HL-60 (cell line): ENCODE measurements at regions not wholly inside any gene's neighbourhood (a gene's known extent, or its start where the extent isn't known, plus 50 kb on each side); places are given as distances from the start of the nearest gene placed in this dataset.
"Not testable (repeated sequence)": the region's sequence is repeated elsewhere in the genome, so short reads cannot be mapped to it uniquely, and the experiment has no call there.

Source experiments
- CTCF ChIP-seq: IDR thresholded peaks from one replicate; pipeline ENCODE4 v1.5.1; 2011; ENCODE audit warnings: low read length, control low read depth, inconsistent platforms; ENCODE audit not compliant: insufficient read depth
- GABPA ChIP-seq: IDR thresholded peaks from 2 replicates; pipeline ENCODE4 v1.6.1; 2012; ENCODE audit warnings: low read depth
- POLR2AphosphoS5 ChIP-seq: IDR thresholded peaks from 2 replicates; pipeline ENCODE4 v1.6.1; 2012; ENCODE audit warnings: low read depth
- REST ChIP-seq: IDR thresholded peaks from 2 replicates; pipeline ENCODE4 v1.6.1; 2012; ENCODE audit warnings: low read depth; ENCODE audit not compliant: insufficient replicate concordance

DNA sequence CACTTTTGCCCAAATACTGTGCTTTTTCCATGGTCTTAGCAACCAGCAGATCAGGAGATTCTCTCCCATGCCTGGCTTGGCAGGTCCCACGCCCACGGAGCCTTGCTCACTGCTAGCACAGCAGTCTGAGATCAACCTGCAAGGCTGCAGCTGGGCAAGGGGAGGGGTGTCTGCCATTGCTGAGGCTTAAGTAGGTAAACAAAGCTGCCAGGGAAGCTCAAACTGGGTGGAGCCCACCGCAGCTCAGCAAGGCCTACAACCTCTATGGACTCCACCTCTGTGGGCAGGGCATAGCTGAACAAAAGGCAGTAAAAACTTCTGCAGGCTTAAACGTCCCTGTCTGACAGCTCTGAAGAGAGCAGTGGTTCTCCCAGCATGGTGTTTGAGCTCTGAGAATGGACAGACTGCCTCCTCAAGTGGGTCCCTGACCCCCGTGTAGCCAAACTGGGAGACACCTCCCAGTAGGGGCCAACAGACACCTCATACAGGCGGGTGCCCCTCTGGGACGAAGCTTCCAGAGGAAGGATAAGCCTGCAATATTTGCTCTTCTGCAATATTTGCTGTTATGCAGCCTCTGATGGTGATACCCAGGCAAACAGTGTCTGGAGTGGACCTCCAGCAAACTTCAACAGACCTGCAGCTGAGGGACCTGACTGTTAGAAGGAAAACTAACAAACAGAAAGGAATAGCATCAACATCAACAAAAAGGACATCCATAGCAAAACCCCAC, 132.8 kb upstream of the STARD13 start:
- TF ChIP-seq CTCF, POLR2AphosphoS5, GABPA, REST: not testable (repeated sequence)
